ENCODE measurements at regions not wholly inside any gene's neighbourhood (a gene's known extent, or its start where the extent isn't known, plus 50 kb on each side); places are given as distances from the start of the nearest gene placed in this dataset.

DNA sequence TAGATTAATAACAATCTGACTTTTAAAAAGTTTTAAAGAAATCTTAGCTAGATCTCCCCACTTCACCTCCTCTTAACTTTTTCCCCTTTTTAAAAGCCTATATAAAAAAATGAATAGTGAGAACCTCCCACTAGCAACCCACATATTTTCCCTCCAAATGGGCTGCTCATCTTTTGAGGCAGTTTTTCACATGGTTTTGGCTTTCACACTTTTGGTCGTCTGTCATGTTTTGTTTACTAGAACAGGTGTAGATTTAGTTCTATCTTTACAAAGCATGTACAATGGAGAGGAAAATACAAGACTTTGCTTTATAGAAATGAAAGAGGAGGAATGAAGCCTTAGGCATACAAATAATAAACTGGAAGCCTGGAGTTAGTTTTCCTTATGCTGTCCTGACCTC, 126.7 kb upstream of the EOMES start:
- H3K9me3 Mint-ChIP-seq, result peaks cover 4% of the 10 kb centered on the region
- DNase-seq (no peak), ATAC-seq (ENCODE audit: poor library complexity) (no peak)
- H3K36me3 ChIP-seq (ENCODE audit: insufficient read depth, low read length), result no peaks in the 10 kb centered on the region
- ChIA-PET CTCF (no interaction called here), POLR2A (interaction anchor here (1.1 kb wide), 1 partner anchor 12 kb away, joined by 3 read pairs; no protein-coding TSS in a partner anchor)
- no peaks in the 10 kb centered on the region for H3K27me3 ChIP-seq (ENCODE audit: control insufficient read depth in 1 of 2, insufficient read depth in 2 of 2, low read length in 2 of 2)
- H3K27ac ChIP-seq (ENCODE audit: low read depth in 1 of 2, low read length in 2 of 2), result no peak overlapping the region
- H3K36me3 Mint-ChIP-seq (ENCODE audit: low read depth), result no peaks in the 10 kb centered on the region
- TF ChIP-seq, protein P1, sequence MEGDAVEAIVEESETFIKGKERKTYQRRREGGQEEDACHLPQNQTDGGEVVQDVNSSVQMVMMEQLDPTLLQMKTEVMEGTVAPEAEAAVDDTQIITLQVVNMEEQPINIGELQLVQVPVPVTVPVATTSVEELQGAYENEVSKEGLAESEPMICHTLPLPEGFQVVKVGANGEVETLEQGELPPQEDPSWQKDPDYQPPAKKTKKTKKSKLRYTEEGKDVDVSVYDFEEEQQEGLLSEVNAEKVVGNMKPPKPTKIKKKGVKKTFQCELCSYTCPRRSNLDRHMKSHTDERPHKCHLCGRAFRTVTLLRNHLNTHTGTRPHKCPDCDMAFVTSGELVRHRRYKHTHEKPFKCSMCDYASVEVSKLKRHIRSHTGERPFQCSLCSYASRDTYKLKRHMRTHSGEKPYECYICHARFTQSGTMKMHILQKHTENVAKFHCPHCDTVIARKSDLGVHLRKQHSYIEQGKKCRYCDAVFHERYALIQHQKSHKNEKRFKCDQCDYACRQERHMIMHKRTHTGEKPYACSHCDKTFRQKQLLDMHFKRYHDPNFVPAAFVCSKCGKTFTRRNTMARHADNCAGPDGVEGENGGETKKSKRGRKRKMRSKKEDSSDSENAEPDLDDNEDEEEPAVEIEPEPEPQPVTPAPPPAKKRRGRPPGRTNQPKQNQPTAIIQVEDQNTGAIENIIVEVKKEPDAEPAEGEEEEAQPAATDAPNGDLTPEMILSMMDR (IDR thresholded peaks at IDR 0.05), result no peak
- H3K4me3 Mint-ChIP-seq, result no peak overlapping the region
- H3K4me1 ChIP-seq (ENCODE audit: insufficient read depth, low read length), result no peaks in the 10 kb centered on the region
- intact Hi-C loops (cut with DNase I, micrococcal nuclease), result no loop called here
- H3K9me3 ChIP-seq (ENCODE audit: control insufficient read depth in 1 of 2, insufficient read depth in 1 of 2, low read length in 2 of 2), result peaks cover 0 to 9% of the 10 kb centered on the region in 2 experiments
- no peak overlapping the region for H3K27ac Mint-ChIP-seq
- peaks cover 5% of the 10 kb centered on the region for H3K4me1 Mint-ChIP-seq (ENCODE audit: low read depth)
- H3K27me3 Mint-ChIP-seq, result no peaks in the 10 kb centered on the region
- no peak overlapping the region for H3K4me3 ChIP-seq (ENCODE audit: low read length)

DNA sequence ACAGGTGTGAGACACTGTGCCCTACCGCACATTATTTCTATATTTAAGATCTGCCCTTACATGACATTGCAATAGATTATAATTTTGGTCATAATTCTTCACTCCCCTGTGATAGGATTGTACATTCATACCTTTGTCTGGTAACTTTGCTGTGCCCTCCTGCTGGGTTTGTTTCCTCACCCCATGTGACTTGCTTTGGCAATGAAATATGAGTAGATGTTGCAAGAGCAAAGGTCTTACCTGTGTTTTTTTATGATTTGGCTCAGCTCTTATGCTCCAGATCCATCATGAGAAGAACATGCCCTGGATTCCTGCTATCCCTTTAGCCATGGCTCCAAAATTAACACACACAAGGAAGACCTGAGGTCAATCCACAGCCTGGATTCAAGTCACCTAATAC, 137.7 kb upstream of the EOMES start:
- Mint-ChIP-seq H3K4me3 (no peak overlapping the region), H3K4me1 (ENCODE audit: low read depth) (peaks cover 55% of the 10 kb centered on the region), H3K36me3 (ENCODE audit: low read depth) (no peaks in the 10 kb centered on the region), H3K27ac (peak overlapping the region; percentile 87), H3K27me3 (no peaks in the 10 kb centered on the region), H3K9me3 (peaks cover 7% of the 10 kb centered on the region)
- no peaks in the 10 kb centered on the region for H3K36me3 ChIP-seq (ENCODE audit: insufficient read depth, low read length)
- peaks cover 0 to 8% of the 10 kb centered on the region in 2 experiments for H3K9me3 ChIP-seq (ENCODE audit: control insufficient read depth in 1 of 2, insufficient read depth in 1 of 2, low read length in 2 of 2)
- no peak overlapping the region for H3K27ac ChIP-seq (ENCODE audit: low read depth in 1 of 2, low read length in 2 of 2)
- no peaks in the 10 kb centered on the region for H3K27me3 ChIP-seq (ENCODE audit: control insufficient read depth in 1 of 2, insufficient read depth in 2 of 2, low read length in 2 of 2)
- H3K4me1 ChIP-seq (ENCODE audit: insufficient read depth, low read length), result peaks cover 26% of the 10 kb centered on the region
- no peak overlapping the region for H3K4me3 ChIP-seq (ENCODE audit: low read length)
- CTCF ChIA-PET, result no interaction called here
- POLR2A ChIA-PET, result interaction anchor here (1.4 kb wide), 1 partner anchor 9 kb away, joined by 3 read pairs; no protein-coding TSS in a partner anchor
- no peak for DNase-seq
- TF ChIP-seq, protein P1 (IDR thresholded peaks at IDR 0.05), result no peak
- ATAC-seq (ENCODE audit: poor library complexity), result no peak
- intact Hi-C loops (cut with DNase I, micrococcal nuclease), result no loop called here

DNA sequence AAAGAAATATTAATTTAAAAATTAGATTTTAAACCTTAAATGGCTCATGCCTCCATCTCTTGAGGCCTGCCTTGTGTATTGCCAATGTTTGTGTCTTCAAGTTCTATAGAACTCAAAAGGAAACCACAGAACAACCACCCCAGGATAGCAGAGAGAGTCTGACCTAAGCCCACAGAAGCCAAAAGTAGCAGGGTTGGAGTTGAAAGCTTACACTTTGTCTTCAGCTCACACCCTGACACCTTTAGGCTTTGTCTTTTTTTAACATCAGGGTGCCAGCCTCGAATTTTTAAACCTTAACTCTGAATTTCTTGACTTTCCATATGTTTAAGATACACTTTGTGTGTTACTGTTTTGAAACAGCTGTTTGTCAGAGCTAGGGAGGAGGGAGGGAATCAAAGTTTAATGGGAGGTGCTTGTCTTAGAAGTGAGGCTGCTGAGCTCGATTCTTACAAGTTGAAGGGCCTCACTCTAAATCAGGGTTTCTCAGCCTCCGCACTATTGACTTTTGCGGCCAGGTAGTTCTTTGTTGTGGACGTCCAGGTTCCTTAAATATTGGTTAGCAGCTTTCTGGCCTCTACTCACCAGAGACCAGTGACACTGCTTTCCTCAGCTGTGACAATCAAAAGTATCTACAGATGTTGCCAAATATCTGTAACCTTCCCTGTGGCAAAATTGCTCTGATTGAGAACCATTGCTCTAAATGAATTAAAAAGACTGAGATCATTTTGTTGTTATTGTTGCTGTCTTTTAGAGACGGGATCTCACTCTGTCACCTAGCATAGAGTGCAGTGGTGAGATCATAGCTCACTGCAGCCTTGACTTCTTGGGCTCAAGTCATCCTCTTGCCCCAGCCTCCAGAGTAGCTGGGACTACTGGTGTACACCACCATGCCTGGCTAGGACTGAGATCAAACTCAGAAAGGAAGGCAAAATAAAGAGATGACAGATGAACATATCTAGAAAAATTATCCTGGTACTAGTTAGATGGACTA, 139.2 kb upstream of the EOMES start:
- TF ChIP-seq, protein P1 (IDR thresholded peaks at IDR 0.05), result no peak
- no peaks in the 10 kb centered on the region for H3K27me3 ChIP-seq (ENCODE audit: control insufficient read depth in 1 of 2, insufficient read depth in 2 of 2, low read length in 2 of 2)
- H3K36me3 Mint-ChIP-seq (ENCODE audit: low read depth), result no peaks in the 10 kb centered on the region
- H3K4me3 ChIP-seq (ENCODE audit: low read length), result no peak overlapping the region
- peak overlapping the region; percentile 87 for H3K27ac Mint-ChIP-seq
- ChIA-PET CTCF (no interaction called here), POLR2A (interaction anchor here (0.9 to 1.6 kb wide), 4 partner anchors 12 to 487 kb away, joined by 3 to 19 read pairs (median 3); partner anchors contain the start of genes AZI2 and ZCWPW2)
- DNase-seq (peak in 4 of 14 experiments; percentile 24 to 80 (median 38)), ATAC-seq (ENCODE audit: poor library complexity) (peak; percentile 64)
- H3K27ac ChIP-seq (ENCODE audit: low read depth in 1 of 2, low read length in 2 of 2), result peak overlapping the region; percentile 54 to 67
- intact Hi-C loops (cut with DNase I, micrococcal nuclease), result no loop called here
- H3K9me3 ChIP-seq (ENCODE audit: control insufficient read depth in 1 of 2, insufficient read depth in 1 of 2, low read length in 2 of 2), result peaks cover 0 to 8% of the 10 kb centered on the region in 2 experiments
- H3K4me3 Mint-ChIP-seq, result peak overlapping the region; percentile 64
- no peaks in the 10 kb centered on the region for H3K27me3 Mint-ChIP-seq
- H3K4me1 Mint-ChIP-seq (ENCODE audit: low read depth), result peaks cover 55% of the 10 kb centered on the region
- H3K9me3 Mint-ChIP-seq, result peaks cover 8% of the 10 kb centered on the region
- no peaks in the 10 kb centered on the region for H3K36me3 ChIP-seq (ENCODE audit: insufficient read depth, low read length)
- peaks cover 26% of the 10 kb centered on the region for H3K4me1 ChIP-seq (ENCODE audit: insufficient read depth, low read length)
